LHCN-M2 (cell line): ENCODE measurements at regions not wholly inside any gene's neighbourhood (a gene's known extent, or its start where the extent isn't known, plus 50 kb on each side); places are given as distances from the start of the nearest gene placed in this dataset.

Experiments
- DNase-seq: peaks from one replicate; pipeline ENCODE4 v3.0.0-alpha.2; 2012; ENCODE audit warnings: low read depth

DNA sequence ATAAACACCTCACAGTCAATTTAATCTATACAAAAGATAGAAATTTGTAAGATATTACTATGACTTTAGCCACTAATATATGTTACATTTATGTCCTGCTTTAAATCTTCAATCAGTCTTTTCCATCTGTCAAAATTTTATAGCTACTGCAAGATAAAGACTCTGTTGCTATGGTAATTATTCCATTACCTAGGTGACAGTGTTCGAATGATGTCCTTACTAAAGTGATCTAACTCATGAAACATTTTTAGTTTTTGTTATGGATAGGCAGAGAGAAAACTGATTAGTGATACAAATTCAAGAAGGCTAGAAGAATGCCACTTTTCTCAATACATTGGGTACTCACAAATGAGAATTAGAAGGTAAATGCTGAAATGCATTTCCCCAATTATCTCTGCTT is 359.9 kb upstream of the FSHR start:
- no peak for DNase-seq

DNA sequence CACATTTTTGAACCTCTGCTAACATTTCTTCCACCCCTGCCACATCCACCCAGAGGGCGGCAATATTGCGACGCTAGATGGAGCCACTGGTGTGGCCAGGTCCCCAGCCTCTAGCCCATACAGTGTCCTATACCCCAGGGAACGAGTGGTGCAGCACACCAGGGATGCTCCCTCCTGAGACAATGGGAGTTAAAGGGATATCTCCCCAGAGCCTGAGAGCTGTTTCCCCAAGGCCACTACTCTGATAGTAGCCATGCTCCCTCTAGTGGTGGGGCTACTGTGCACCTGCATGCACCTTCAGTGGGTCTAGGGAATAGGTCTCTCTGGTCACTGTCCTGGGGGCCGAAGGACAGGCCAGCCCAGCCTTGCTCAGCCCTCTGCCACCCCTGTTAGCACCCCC is 336.4 kb upstream of the FSHR start:
- DNase-seq = no peak

DNA sequence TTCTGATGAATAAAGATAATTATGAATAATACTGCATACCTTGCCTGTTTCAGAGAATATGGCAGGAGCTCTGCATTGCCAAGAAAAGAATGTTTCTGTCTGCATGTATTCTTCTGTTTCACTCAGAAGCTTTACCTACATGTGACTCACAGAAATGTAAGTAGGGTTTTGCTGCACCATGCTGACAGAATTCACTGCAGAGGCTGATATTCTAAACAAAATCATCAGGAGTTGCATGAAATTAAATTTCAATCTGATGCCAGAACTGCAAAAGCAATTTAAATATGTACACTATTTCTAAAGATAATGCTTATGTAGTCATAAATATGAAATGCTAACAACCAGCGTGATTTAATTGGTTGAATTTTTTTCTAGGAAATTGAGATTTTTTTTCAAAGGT is 332.8 kb upstream of the FSHR start:
- no peak for DNase-seq

DNA sequence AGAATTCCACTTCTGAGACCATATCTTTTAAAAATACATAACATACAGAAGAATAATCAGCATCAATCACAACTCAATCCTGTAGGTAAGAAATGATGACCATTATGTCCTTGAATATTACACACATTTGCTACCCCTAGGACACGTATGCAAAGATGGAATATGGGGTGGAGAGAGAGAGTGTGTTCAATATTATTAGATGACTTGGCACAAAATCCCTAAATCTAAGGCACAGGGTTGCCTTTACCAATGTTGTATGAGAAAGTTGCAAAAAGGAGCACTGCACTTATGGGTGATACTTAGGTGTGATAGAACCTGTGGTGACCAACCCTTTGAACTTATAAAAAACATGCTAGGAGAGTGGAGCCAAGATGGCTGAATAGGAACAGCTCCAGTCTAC is 326.2 kb upstream of the FSHR start:
- DNase-seq = no peak

DNA sequence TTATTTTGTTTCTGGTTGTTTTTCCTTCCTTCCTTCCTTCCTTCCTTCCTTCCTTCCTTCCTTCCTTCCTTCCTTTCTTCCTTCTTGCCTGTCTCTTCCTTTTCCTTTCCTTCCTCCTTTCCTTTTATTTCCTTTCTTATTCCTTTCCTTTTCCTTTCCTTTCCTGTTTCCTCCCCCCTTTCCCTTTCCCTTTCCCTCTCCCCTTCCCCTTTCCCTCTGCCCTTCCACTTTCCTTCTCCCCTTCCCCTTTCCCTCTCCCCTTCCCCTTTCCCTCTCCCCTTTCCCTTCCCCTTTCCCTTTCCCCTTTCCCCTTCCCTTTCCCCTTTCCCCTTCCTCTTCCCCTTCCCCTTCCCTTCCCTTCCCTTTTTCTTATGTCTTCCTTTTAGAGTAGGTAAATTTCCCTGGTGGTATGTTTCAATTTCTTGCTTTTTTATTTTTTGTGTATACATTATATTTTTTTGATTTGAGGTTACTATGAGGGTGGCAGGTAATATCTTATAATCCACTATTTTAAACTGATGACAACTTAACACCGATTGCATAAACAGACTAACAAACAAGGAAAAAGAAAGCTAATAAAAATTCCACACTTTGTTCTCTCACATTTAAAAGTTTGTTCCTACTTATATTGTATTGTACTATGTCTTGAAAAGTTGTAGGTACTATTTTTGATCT is 311.0 kb upstream of the FSHR start:
- no peak for DNase-seq

DNA sequence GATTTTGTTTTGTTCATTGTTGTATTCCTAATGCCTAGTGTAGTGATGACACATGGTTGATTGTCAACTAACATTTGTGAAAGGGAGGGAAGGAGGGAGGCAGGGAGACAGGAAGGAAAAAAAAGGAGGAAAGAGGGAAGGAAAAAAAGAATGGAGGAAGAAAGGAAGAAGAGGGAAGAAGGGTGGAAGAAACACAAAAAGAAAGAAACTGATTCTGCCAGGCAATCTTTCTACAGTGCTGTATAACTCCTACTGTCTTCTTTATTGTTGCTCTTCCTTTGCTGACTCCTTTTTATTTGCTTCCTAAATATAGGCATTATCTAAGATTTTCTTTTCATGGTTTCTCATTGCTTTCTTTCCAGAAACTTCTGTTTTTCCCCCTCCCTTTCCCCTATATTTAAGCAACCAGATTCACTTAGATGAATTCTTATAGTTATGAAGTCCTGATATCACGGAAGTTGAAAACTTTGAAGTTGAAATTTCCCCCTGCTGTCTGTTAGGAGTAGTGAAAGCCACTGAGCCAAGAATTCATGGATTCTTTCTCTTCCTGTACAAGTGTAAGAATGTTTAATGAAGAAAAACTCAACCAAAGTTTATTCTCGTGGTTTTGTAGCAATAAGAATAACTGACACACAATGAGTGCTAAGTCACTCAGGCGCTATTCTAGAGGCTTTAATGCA is 305.1 kb upstream of the FSHR start:
- DNase-seq = no peak

DNA sequence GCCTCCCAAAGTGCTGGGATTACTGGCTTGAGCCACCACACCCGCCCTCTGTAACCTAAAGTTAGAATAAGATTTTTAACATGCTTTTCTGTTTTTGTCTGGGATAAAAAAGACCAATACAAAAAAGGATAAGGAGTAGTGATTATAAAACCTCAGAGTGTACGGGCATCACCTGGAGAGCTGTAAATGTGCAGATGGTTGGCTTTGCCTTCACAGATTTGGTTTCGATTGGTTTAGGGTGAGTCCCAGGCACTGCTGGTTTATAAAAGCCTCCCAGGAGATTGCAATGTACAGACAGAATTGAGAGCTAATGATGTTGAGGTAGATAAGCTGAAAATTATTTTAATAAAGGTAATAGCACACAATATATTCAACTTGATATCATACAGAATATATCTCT is 289.7 kb upstream of the FSHR start:
- DNase-seq = no peak

DNA sequence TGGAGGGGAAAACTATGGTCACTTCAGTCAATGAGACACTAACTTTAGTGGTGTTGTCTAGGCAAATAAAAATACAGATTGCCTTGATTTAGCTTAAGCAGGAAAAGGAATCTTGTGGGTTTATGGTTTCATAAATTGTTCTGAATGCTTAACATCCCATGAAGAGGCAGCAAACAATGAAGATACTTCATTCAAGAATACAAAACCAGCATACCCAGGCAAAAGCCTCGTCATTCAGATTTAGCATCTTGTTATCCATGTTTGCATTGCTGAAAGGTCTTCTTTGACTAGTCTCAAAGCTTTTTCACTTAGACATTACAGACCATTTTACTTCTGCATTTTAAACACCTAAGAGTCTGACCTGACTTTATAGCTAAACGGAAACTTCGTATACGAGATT is 272.7 kb upstream of the FSHR start:
- DNase-seq = no peak

DNA sequence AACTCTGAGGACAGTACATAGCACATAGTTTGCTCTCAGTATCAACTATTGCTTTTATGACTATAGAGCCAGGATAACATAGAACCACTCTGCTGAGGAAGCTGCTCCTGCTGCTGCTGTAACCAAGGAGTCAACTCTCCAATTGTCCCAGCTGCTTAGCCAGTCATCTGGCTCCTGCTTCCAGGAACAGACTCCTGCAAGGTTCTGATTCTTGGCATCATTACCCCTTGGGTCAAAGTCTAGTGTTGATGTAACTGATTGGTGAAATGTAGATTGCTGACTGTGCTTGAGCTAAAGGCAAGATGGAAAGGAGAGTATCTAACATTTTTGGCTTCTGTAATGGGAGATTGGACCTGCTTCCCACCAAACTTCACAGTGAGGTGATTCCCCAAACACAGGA is 261.9 kb upstream of the FSHR start:
- no peak for DNase-seq

DNA sequence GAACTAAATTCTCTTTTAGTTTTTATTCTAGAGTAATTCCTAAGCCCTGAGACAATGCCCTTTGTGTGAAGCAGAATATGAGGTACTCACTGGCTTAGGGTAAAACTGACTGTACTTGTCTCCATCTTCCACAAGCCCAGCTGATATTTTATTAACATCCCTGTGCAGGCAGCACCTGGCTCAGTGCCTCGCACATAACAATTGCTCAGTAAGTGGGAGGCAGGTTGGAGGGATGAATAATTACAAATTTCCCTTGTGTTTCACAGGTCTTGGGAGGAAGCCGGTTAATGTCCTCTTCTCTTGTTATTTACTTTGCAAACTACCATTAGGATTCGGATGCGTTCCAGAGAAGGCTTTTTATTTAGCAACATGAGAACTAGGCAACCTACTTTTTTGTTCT is 249.8 kb upstream of the FSHR start:
- no peak for DNase-seq

DNA sequence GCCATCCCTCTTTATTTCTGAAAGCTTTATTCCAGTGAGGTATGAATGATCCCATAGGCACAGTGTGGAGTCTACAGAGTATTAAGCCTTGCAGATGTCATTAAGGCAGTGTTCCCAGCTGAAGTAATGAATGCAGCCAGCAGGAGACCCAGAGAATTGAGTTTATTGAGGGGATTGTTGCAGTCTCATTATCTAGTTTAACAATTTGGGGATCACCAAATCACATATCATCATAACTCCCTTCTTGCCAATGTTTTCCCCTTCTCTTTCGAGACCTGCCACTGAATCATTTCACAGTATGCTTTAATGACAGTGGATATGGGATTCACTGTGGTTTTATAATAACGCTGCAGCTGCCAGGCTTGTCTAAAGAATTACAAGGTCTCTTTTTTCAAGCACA is 249.3 kb upstream of the FSHR start:
- DNase-seq = no peak

DNA sequence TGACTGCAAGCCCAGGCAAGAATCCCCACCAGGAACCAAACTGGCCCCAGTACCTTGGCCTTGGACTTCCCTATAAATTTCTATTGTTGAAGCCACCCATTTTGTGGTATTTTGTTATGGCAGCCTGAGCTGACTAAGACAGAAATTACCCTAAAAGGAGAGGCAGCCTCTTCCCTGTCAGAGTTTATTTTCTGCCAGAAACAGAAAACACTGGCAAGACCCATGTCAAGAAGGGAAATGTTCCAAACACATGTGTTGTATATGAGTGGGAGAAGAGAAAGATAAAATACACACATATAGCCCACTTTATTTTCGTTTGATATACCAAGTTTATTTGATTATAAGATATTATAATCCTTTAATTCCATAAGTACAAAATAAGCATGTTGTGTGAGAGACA is 225.1 kb upstream of the FSHR start:
- DNase-seq = no peak

DNA sequence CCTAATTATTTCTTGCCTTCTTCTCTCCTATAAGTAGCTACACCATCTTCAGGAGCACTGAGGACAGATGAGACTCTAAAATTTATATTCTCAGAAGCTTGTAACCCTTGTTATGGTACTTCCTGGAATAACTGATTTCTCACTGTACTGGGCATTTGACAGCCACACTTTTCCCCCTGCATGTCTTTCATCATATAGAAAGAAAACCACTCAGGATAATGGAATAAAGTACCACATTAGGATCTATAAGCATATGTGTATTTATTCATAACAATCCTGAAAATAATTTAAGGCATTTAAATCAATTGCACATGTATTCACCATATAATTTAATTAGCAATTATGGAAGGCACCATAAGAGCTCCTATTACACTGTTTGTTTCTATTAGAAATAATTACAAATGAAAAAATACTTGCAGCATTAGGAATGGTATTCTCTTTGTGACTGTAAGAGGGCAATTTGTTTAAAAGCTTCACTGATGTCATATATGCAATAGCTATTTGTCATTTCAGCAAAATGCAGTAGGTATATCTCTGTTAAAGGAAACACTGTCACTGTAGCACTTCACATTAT is 216.9 kb upstream of the FSHR start:
- DNase-seq = no peak

DNA sequence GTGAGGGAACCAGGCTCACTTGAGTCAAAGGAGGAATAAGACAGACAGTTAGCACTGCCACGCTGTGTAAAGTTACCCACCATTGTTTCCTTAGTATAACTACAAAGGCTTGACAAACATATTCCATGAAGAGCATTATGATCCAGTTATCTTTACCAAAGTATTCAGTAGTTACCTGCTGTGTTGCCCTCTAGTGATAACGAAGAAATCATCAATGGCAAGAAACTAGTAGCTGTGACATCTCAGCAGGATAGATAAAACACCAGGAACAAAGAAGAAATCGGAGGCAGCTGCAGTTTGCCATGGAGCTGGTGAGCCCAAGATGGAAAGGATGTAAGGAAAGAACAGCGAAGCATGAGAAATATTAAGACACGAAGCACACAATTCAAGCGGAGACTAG is 215.3 kb upstream of the FSHR start:
- no peak for DNase-seq

DNA sequence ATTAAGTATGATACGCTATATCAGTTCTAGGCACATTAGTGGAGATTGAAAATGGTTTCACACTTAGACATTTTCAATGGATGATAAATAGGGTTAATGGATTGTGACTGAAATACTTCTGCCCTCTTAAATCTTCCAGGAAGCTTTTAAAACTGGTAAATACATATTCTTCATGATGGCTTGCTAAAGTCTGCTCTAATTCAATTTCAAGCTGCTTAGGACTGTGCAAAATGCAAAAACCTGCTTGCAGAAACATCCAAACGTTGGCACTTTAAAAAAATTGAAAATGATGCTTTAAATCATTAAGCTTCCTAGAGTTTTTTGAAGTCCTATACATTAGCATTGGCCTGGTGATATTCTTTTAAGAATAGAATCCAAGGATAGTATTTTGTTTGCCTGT is 214.8 kb upstream of the FSHR start:
- no peak for DNase-seq

DNA sequence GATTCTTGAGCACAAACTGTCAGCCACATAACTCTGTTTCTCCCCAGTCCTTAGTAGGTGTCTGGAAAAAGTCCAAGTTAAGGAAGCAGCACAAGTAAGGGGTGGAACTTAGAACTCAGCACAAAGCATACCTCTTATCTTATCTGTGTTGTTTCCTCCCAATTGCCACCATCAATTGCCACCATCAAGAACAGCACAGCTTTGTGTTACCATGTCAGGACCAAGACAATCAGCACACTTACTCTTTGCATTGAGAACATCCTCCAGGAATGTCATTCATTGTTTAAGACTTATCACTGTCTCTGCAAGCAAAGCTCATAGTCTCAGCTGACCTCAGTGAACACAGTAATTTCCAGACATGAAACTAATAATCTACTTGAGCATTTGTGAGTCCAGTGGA is 212.7 kb upstream of the FSHR start:
- DNase-seq = no peak

DNA sequence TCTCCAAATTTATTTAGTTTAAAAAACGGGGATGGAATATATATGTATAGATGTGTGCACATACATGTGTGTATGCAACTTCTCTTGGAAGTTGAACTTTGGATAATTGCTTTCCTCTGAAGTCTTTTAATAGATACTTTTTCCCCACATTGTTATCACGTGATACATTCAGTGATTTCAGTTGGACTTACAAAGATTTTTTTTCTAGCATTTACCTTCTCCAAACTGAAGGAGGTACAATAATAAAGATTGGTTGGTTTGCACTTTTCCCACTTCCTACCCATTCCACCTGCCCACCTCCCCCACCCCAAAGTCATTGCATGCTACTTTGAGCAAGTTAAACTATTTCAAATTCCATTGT is 206.1 kb upstream of the FSHR start:
- DNase-seq = no peak

DNA sequence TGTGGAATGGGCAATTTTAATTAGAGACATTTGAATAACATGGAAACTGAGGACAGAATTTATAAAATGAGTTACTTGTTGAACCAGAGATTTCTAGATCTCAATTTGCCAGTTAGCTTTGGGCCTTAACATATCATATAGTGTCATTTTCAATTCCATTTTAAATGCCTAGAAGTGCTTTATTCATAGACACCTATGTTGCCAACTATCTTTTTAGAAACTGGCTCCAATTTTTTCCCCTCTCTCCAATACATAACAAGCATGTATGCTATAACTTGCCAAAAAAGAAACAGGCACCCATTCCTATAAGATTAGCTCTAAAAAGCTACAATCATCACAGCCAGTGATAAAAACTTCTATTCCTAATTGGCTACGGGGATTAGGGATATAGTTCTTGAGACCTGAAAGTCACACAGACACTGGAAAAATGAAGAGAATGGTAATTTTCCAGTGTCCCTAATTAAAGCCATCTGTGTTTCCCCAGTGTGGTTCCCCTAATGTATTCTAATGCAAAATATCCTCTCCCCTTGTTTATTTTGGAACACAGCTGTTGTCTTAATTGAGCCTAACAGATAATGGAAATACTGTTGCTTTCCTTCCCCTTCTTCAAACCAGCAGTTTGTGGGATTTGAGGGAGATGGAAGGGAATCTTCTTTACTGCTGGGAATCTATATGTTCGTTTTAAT is 205.5 kb upstream of the FSHR start:
- DNase-seq = no peak

DNA sequence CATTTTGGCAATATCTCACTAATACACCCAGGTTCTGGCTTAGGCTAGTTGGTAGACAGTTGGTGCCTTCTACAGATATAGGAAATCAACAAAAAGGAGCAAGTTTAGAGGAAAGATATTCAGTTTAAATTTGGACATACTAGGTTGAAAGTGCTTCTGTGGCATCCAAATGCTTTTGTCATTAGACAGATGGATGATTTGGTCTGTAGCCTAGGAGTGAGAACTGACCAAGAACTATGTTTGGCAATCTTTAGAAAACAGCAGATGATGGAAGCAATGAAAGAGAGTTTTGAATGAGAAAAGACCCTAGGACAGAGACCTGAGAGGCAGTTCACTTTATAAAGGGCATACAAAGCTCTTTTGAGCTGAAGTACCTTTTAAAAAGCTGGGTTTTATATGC is 201.3 kb upstream of the FSHR start:
- DNase-seq = no peak

DNA sequence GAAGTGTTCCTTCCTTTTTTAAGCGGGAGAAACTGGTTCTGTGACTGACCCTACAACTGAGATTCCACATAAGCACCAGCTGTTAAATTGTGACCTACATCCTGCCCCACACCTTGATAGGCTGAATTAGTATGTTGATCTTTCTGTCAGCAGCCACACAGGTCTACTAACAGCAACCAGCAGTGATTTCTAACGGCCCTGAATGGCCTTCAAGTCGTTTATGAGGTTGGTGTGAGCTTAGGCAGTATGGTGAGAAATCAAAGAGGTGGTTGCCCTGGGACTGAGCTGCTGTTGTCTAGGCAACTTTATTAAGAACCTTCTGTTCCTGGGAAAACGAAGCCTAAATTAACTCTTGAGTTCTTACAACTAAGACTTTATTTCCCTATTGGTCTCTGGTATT is 197.2 kb upstream of the FSHR start:
- no peak for DNase-seq

DNA sequence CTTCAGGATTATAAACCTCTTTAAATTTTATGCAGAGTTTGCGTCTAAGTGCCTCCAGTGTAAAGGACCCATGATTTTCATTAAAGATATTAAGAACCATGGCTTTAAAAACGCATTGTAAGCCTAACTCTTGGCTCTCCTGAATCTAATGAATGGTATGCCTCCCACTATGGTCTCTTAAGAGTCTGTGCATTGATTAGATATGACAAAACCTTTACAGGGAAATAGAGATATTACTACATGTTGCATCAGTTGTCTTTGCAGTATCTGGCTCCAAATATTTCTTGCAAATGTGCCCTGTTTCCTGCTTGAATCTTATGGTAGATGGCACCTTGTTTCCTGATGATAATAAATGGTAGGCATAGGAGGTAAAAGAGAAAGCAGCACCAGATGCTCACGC is 189.3 kb upstream of the FSHR start:
- no peak for DNase-seq

DNA sequence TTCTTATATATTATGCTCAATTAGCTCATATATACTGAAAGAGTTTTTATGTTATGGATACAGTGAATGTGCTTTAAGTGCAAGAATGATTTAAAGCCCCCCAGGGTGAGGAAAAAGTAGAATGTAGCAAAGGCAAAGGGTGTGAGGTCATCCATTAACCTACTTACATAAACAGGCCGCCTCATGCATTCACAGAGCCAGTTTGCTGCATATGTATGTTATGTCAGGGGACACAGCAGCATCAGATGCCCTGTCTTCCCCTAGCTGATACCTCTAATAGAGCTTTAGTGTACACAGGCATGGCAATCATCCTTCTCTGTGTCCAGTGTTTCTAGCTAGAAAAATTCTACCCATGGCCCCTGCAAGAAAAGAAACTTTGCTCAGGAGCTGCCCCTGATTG is 187.8 kb upstream of the FSHR start:
- DNase-seq = no peak

DNA sequence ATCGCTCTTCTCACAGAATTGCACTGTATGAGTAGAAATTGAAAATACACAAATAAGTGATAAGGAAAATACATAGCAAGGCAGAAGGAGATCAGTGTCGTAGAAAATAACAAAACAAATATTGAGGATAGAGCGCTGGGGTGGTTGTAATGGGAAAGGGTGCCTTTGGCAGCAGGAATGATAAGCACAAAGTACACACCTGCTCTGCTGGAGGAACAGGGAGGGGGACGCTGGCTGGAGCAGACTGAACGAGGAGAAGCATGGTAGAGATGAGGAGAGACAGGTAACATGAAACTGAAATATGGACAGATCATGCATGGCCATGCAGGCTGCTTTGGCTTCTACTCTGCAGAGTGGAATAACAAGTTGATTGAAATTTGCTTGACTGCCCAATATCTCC is 181.2 kb upstream of the FSHR start:
- no peak for DNase-seq
